Smooth muscle cell (in vitro differentiated cells): ENCODE measurements at regions not wholly inside any gene's neighbourhood (a gene's known extent, or its start where the extent isn't known, plus 50 kb on each side); places are given as distances from the start of the nearest gene placed in this dataset. TPM values are rescaled to one million over a fixed set of nuclear protein-coding genes. Genes with fewer than 3 reads are reported as not detected.
A peak's percentile ranks its signal among the peaks of the same experiment; 100 is the strongest.

ENCODE experiments used
- DNase-seq: peaks from one replicate; lab custom pipeline; 2025; ENCODE audit not compliant: unreplicated experiment; lab: John Stamatoyannopoulos, UW
- H2AFZ ChIP-seq: fragments of 200-600 bp; sonication (generic); 2 replicates; pipeline ENCODE4 v1.6.0; 2016; ENCODE audit warnings: antibody characterized with exemption, low read depth, mild to moderate bottlenecking
- H3F3A ChIP-seq: fragments of 200-600 bp; sonication (generic); 2 replicates; pipeline ENCODE4 v1.6.0; 2017; ENCODE audit warnings: antibody characterized with exemption, low read depth
- H3K27ac ChIP-seq: fragments of 200-600 bp; sonication (generic); 2 replicates; pipeline ENCODE4 v1.5.1; 2016; ENCODE audit warnings: low read depth, mild to moderate bottlenecking
- H3K27me3 ChIP-seq: fragments of 200-600 bp; sonication (generic); 2 replicates; pipeline ENCODE4 v1.6.1; 2016; ENCODE audit warnings: low read depth, mild to moderate bottlenecking
- H3K36me3 ChIP-seq: fragments of 200-600 bp; sonication (generic); 2 replicates; pipeline ENCODE4 v1.5.1; 2016; ENCODE audit warnings: low read depth
- H3K4me1 ChIP-seq: fragments of 200-600 bp; sonication (generic); 2 replicates; pipeline ENCODE4 v1.5.1; 2016; ENCODE audit warnings: low read depth
- H3K4me2 ChIP-seq: fragments of 200-600 bp; sonication (generic); 2 replicates; pipeline ENCODE4 v1.6.0; 2016; ENCODE audit warnings: mild to moderate bottlenecking
- H3K4me3 ChIP-seq: fragments of 200-600 bp; sonication (generic); 2 replicates; pipeline ENCODE4 v1.5.1; 2016; ENCODE audit warnings: mild to moderate bottlenecking
- H3K79me2 ChIP-seq: fragments of 200-600 bp; sonication (generic); 2 replicates; pipeline ENCODE4 v1.6.0; 2016; ENCODE audit warnings: low read depth, mild to moderate bottlenecking
- H3K9ac ChIP-seq: fragments of 200-600 bp; sonication (generic); 2 replicates; pipeline ENCODE4 v1.6.0; 2016; ENCODE audit warnings: low read depth
- H3K9me3 ChIP-seq: fragments of 200-600 bp; sonication (generic); replicated peaks from 2 replicates; pipeline ENCODE4 v1.5.1; 2016; ENCODE audit warnings: low read depth
- H4K20me1 ChIP-seq: fragments of 200-600 bp; sonication (generic); 2 replicates; pipeline ENCODE4 v1.6.0; 2016; ENCODE audit warnings: low read depth
- CTCF ChIP-seq: fragments of 200-600 bp; sonication (generic); IDR thresholded peaks from 2 replicates; pipeline ENCODE4 v1.5.1; 2017; ENCODE audit warnings: borderline replicate concordance, mild to moderate bottlenecking, antibody characterized with exemption; ENCODE audit not compliant: insufficient read depth, poor library complexity, severe bottlenecking
- WGBS: methylation state at CpG from one replicate; pipeline ENCODE4 v1.1.7; 2016; ENCODE audit warnings: low lambda C conversion rate; 5-methylcytosine and 5-hydroxymethylcytosine counted together
- microRNA counts: library from miRNA; unstranded; fragments of <30 nt; microRNA quantifications from one replicate; lab custom pipeline; 2016
- microRNA-seq: library from miRNA; unstranded; fragments of <30 nt; microRNA quantifications from one replicate; pipeline ENCODE4, GENCODE V29; 2016; ENCODE audit warnings: borderline number of aligned reads
- small RNA-seq: library from RNA; depleted of rRNA; stranded (forward); fragments of <200 nt; gene quantifications from one replicate; pipeline ENCODE3, GENCODE V24; 2014

DNA sequence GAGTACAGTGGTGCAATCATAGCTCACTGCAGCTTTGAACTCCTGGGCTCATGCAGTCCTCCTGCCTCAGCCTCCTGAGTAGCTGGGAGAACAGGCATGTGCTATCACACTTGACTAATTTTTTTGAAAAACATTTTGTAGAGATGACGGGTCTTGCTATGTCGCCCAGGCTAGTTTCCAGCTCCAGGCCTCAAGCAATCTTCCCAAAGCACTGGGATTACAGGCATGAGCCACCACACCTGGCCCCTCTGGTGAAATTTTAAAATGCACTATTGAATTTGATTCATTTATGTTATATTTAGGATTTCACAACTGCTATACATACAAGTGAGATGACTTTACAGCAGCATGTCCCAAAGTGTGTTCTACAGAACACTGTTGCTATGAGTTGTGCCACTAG is 50.8 kb upstream of the TPM1 start:
- no peaks in the 10 kb centered on the region for H3K79me2 ChIP-seq
- H3K27ac ChIP-seq: no peak overlapping the region
- 46% methylated on average over 2 of the region's 2 CpGs for WGBS
- no peak for TF ChIP-seq CTCF
- H3K27me3 ChIP-seq: no peaks in the 10 kb centered on the region
- no peak overlapping the region for H2AFZ ChIP-seq
- H3K4me1 ChIP-seq: peaks cover 17% of the 10 kb centered on the region
- DNase-seq: no peak
- H3K9me3 ChIP-seq: no peaks in the 10 kb centered on the region
- H4K20me1 ChIP-seq: no peaks in the 10 kb centered on the region
- no peak overlapping the region for H3K4me3 ChIP-seq
- H3K4me2 ChIP-seq: no peak overlapping the region
- H3F3A ChIP-seq: no peaks in the 10 kb centered on the region
- no peak overlapping the region for H3K9ac ChIP-seq
- no peaks in the 10 kb centered on the region for H3K36me3 ChIP-seq

- peaks cover 17% of the 10 kb centered on the region for H3K4me1 ChIP-seq
- no peaks in the 10 kb centered on the region for H3K36me3 ChIP-seq
- no peaks in the 10 kb centered on the region for H3K79me2 ChIP-seq
- H3K9me3 ChIP-seq: no peaks in the 10 kb centered on the region
- H3K9ac ChIP-seq: no peak overlapping the region
- 60% methylated on average over 3 of the region's 3 CpGs for WGBS
- H3K27me3 ChIP-seq: no peaks in the 10 kb centered on the region
- no peak for DNase-seq
- H3K27ac ChIP-seq: no peak overlapping the region
- H2AFZ ChIP-seq: no peak overlapping the region
- H3K4me3 ChIP-seq: no peak overlapping the region
- no peaks in the 10 kb centered on the region for H3F3A ChIP-seq
- TF ChIP-seq CTCF: no peak
- no peak overlapping the region for H3K4me2 ChIP-seq
- no peaks in the 10 kb centered on the region for H4K20me1 ChIP-seq
Measured at GRCh38 chr15:62992302-62992701, 50.2 kb upstream of the TPM1 start.

MicroRNA genes in the stretch of these regions (microRNA counts, 767-probe panel; counts per million panel counts)
- 183 counts per million for microRNA hsa-miR-190a (lab: Ali Mortazavi, UCI)

Small RNA genes in the stretch of these regions (microRNA-seq; reads per million reads assigned to microRNA genes)
- gene MIR190A (163 reads per million, percentile 63 among the genes with 10 or more reads in this experiment), gene MIR6085 (not detected), gene MIR8067 (not detected)

Small RNA genes in the stretch of these regions (small RNA-seq; reads per million reads assigned to genes)
- gene MIR190A (0.50 reads per million, percentile 17 among the genes with 10 or more reads in this experiment), gene MIR6085 (not detected), gene MIR8067 (not detected), gene RF00017 (not detected)
